AG04449 (cell line): ENCODE measurements at regions not wholly inside any gene's neighbourhood (a gene's known extent, or its start where the extent isn't known, plus 50 kb on each side); places are given as distances from the start of the nearest gene placed in this dataset.
"Not testable (repeated sequence)": the region's sequence is repeated elsewhere in the genome, so short reads cannot be mapped to it uniquely, and the experiment has no call there.

Source experiments
- CTCF ChIA-PET: fragments of 350-600 bp; formaldehyde crosslinking; extraction: SDS; loops from one replicate; lab custom pipeline; 2021; ENCODE audit warnings: antibody characterized with exemption; lab: Yijun Ruan, JAX
- POLR2A ChIA-PET: fragments of 400-600, 350-600 bp; formaldehyde crosslinking; extraction: SDS; loops from one replicate; lab custom pipeline; 2020; ENCODE audit warnings: antibody characterized with exemption, inconsistent platforms; lab: Yijun Ruan, JAX
- DNase-seq: peaks from one replicate; pipeline ENCODE4 v3.0.0-alpha.2; 2010; ENCODE audit warnings: low read depth, low spot score
- H3K4me3 ChIP-seq: 2 replicates; pipeline ENCODE4 v1.5.1; 2011; ENCODE audit warnings: low read depth, mild to moderate bottlenecking, control low read depth, low read length
- TF ChIP-seq, protein P1 (sequence below): IDR thresholded peaks from one replicate; pipeline ENCODE4 v1.5.1; 2011; ENCODE audit warnings: mild to moderate bottlenecking, moderate library complexity, low read length, control low read depth, inconsistent platforms; ENCODE audit not compliant: insufficient read depth; ENCODE audit errors: missing control alignments

DNA sequence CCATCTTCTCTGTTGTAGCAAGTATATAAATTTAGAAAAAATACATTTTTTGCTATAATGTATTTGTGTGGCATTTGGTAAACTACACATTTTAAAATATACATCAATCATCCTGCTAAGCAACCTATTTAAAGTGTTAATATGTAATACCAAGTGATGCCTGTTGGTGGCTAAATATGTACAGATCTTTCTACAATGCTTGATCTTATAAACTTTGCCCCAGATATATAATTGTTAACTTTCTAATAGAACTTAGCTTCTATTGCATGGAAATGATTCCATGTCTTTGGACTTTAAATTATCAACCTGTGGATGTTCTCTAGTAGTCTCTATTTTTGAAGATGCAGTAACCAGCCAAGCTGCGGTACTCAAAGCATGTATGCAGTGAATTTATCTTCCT is 1260.4 kb upstream of the RAG2 start:
- H3K4me3 ChIP-seq, result no peak overlapping the region
- no peak for DNase-seq
- TF ChIP-seq, protein P1, sequence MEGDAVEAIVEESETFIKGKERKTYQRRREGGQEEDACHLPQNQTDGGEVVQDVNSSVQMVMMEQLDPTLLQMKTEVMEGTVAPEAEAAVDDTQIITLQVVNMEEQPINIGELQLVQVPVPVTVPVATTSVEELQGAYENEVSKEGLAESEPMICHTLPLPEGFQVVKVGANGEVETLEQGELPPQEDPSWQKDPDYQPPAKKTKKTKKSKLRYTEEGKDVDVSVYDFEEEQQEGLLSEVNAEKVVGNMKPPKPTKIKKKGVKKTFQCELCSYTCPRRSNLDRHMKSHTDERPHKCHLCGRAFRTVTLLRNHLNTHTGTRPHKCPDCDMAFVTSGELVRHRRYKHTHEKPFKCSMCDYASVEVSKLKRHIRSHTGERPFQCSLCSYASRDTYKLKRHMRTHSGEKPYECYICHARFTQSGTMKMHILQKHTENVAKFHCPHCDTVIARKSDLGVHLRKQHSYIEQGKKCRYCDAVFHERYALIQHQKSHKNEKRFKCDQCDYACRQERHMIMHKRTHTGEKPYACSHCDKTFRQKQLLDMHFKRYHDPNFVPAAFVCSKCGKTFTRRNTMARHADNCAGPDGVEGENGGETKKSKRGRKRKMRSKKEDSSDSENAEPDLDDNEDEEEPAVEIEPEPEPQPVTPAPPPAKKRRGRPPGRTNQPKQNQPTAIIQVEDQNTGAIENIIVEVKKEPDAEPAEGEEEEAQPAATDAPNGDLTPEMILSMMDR, result no peak
- ChIA-PET CTCF (no interaction called here), POLR2A (no interaction called here)

DNA sequence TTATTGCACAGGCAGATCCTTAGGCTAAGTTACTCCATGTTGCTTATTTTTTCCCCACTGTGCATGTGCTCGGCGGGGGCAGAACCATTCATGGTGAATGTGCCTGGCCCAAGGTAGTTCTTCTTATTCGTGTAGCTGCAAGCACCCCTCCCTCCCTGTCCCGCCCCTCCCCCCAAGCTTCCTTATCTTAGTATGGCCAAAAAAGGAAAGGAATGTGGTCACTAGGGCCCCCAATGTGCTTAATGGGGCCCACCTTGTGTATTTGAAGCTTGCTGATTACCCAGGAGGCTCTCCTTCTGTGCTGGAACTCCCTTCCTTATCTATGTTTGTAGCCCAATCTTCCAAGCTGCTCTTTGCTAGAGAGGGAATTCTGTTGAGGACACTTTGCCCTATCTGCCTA is 1259.7 kb upstream of the RAG2 start:
- TF ChIP-seq, protein P1, result no peak
- ChIA-PET POLR2A (no interaction called here), CTCF (no interaction called here)
- H3K4me3 ChIP-seq, result no peak overlapping the region
- DNase-seq, result no peak

DNA sequence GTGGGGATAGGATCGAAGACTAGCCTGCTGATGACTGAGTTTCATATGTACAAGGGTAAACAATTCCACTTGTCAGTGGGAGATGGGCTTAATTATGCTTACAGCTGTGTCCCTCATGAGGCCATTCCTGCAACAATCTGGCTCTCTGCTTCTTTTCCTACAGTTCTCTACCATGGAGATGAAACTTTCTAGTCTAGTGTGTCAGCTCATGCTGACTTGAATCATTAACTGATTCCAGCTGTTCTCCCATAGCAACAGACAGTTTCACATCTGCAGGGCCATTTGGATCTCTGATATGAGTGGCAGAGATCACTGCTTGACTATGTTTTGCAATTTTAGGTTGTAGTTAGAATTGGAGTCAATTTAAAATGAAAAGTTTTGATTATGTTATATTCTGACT is 1251.7 kb upstream of the RAG2 start:
- no peak overlapping the region for H3K4me3 ChIP-seq
- DNase-seq, result no peak
- TF ChIP-seq, protein P1, result no peak
- POLR2A ChIA-PET, result no interaction called here
- CTCF ChIA-PET, result no interaction called here

DNA sequence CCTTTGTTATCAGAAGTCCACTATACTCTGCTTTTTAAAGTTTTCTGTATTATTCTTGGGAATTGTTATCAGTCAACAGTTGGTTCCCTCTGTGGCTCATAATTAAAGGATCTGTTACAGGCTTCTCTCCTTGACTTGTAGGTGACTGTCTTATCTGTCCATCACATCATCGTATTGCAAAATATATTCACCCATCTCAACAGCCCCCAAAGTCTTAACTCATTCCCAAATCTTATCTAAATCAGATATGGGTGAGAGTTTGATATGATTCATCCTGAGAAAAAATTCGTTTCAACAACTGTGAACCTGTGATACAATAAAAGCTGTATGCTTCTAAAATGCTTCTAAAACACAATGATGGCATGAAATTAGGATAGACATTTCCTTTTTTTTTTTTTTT is 1245.6 kb upstream of the RAG2 start:
- DNase-seq, result no peak
- ChIA-PET CTCF (no interaction called here), POLR2A (no interaction called here)
- H3K4me3 ChIP-seq, result no peak overlapping the region
- TF ChIP-seq, protein P1, result no peak

DNA sequence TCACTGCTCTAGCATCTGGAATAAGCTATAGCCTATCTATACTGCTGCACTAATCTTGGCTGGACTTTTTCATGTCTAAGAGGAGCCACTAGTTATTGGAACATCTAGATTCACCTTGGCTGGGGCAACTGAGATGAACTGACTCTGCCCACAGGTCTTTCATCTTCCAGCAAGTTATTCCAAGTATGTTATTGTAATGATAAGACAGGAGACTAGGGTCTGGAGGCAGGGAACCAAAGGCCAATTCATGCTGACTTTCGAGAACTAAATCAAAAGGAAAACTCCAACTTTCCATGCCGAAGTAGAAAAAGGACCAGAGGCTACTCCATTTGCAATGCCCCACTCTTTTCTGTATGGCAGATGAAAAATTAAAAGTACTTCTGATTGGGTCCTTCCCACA is 1243.0 kb upstream of the RAG2 start:
- H3K4me3 ChIP-seq, result no peak overlapping the region
- CTCF ChIA-PET, result no interaction called here
- POLR2A ChIA-PET, result no interaction called here
- TF ChIP-seq, protein P1, result no peak
- no peak for DNase-seq

DNA sequence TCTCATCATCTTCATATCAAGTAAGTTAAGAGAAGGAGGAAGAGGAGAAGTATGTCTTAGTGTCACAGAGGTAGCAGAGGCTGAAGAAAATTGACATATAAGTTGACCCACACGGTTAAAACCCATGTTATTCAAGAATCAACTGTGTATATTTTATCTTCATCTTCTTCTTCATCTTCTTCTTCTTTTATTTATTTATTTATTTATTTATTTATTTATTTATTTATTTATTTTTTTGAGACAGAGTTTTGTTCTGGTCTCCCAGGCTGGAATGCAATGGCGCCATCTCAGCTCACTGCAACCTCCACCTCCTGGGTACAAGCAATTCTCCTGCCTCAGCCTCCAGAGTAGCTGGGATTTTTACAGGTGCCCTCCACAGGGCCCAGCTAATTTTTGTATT is 1242.3 kb upstream of the RAG2 start:
- CTCF ChIA-PET, POLR2A ChIA-PET, H3K4me3 ChIP-seq: not testable (repeated sequence)

DNA sequence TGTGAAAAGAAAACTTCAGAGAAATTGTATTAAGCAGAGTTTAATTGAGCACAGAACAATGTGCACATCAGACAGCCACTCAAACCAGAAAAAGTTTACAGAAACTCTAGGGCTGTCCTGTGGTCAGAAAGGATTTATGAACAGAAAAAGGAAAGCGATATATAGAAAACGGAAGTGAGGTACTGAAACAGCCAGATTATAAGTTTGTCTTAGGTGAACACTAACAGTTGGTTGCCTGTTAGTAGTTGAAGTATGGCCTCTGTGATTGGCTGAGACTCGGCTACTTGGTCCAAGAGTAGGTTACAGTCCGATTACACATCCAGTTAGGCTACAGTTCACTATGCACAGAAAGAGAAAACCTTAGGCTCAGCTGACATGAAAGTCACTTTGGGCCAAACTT is 1232.5 kb upstream of the RAG2 start:
- POLR2A ChIA-PET, result no interaction called here
- CTCF ChIA-PET, result no interaction called here
- no peak for DNase-seq
- no peak overlapping the region for H3K4me3 ChIP-seq
- TF ChIP-seq, protein P1, result no peak

More for the DNA sequence above, 1242.3 kb upstream of the RAG2 start:
- DNase-seq, result not testable (repeated sequence)
